ENCODE measurements at regions not wholly inside any gene's neighbourhood (a gene's known extent, or its start where the extent isn't known, plus 50 kb on each side); places are given as distances from the start of the nearest gene placed in this dataset.

- Histone ChIP-seq H2AFZ (ENCODE audit: low read depth, low read length) (no peak overlapping the region), H3K27ac (ENCODE audit: insufficient read depth, low read depth, low read length) (no peak overlapping the region), H3K79me2 (ENCODE audit: control insufficient read depth, insufficient read depth, low read length) (no peaks in the 10 kb centered on the region), H3K4me3 (replicated peaks in 1 of 3; ENCODE audit: insufficient read depth in 1 of 3, low read depth in 1 of 3, low read length in 3 of 3) (no peak overlapping the region), H3K9me3 (replicated peaks; ENCODE audit: control insufficient read depth, insufficient read depth, low read length) (no peaks in the 10 kb centered on the region), H3K9ac (replicated peaks; ENCODE audit: extremely low read depth, insufficient read depth, low read length) (no peak overlapping the region), H3K4me1 (ENCODE audit: control insufficient read depth, extremely low read depth, insufficient read depth, low read length) (no peaks in the 10 kb centered on the region), H3K9me1 (replicated peaks; ENCODE audit: control insufficient read depth, extremely low read depth, insufficient read depth, low read length) (no peaks in the 10 kb centered on the region), H4K20me1 (replicated peaks; ENCODE audit: control insufficient read depth, extremely low read depth, insufficient read depth, low read length) (no peaks in the 10 kb centered on the region), H3K4me2 (ENCODE audit: insufficient read depth, low read length) (no peak overlapping the region), H3K27me3 (ENCODE audit: control insufficient read depth in 2 of 2, insufficient read depth in 2 of 2, low read length in 2 of 2) (peaks cover 69 to 71% of the 10 kb centered on the region in 2 experiments), H3K36me3 (ENCODE audit: control insufficient read depth in 2 of 2, extremely low read depth in 1 of 2, insufficient read depth in 2 of 2, low read length in 2 of 2) (no peaks in the 10 kb centered on the region)
- dilution Hi-C loops (cut with MboI; ENCODE audit: extremely low pct_ligation_motif_present, low sequenced_read_pairs) (no loop called here), intact Hi-C loops (cut with micrococcal nuclease) (no loop called here)
- FAIRE-seq: no peak
- no peak for DNase-seq (ENCODE audit: low read depth, low spot score)
- no peak for TF ChIP-seq POLR2AphosphoS5 (IDR thresholded peaks at IDR 0.05; ENCODE audit: insufficient read depth, low read depth, low read length)
- no peak for TF ChIP-seq MYC (IDR thresholded peaks at IDR 0.05; ENCODE audit: low read depth, low read length)
- no peak for TF ChIP-seq POLR2A (IDR thresholded peaks at IDR 0.05; ENCODE audit: low read depth, low read length)
- no peak for TF ChIP-seq GATA2 (IDR thresholded peaks at IDR 0.05; ENCODE audit: insufficient read depth, insufficient read length, low read depth, low read length)
- no peak for TF ChIP-seq CTCF (IDR thresholded peaks at IDR 0.05; ENCODE audit: extremely low read depth in 1 of 2, insufficient read depth in 1 of 2, low read depth in 1 of 2, low read length in 2 of 2)
- no peak for TF ChIP-seq JUN (IDR thresholded peaks at IDR 0.05; ENCODE audit: borderline replicate concordance, insufficient read depth, insufficient read length, low read depth)
- TF ChIP-seq EZH2 (IDR thresholded peaks at IDR 0.05; ENCODE audit: borderline replicate concordance, low read depth, low read length, severe bottlenecking): no peak
- no peak for TF ChIP-seq MAX (IDR thresholded peaks at IDR 0.05; ENCODE audit: insufficient read depth, insufficient read length)
- TF ChIP-seq FOS (IDR thresholded peaks at IDR 0.05; ENCODE audit: borderline replicate concordance, insufficient read depth, low read length): no peak
- no TSS peak for BruUV-seq (replicated peaks)
- POLR2A ChIA-PET: no interaction called here
- CTCF ChIA-PET: no interaction called here
Observed at GRCh38 chr3:72281551-72281950, 496.6 kb upstream of the PROK2 start.

All from endothelial cell of umbilical vein (primary cell).